SK-N-SH (cell line): ENCODE measurements at regions not wholly inside any gene's neighbourhood (a gene's known extent, or its start where the extent isn't known, plus 50 kb on each side); places are given as distances from the start of the nearest gene placed in this dataset.

ENCODE experiments used
- CTCF ChIP-seq: fragments of 200-600 bp; sonication (generic); IDR thresholded peaks from 2 replicates; pipeline ENCODE4 v1.6.1; 2017; ENCODE audit warnings: antibody characterized with exemption, mild to moderate bottlenecking, moderate library complexity
- ELF1 ChIP-seq: IDR thresholded peaks from 2 replicates; pipeline ENCODE4 v1.4.0; 2012
- GABPA ChIP-seq: IDR thresholded peaks from 2 replicates; pipeline ENCODE4 v1.4.0; 2012; ENCODE audit warnings: low read depth, mild to moderate bottlenecking
- PBX3 ChIP-seq: IDR thresholded peaks from 2 replicates; pipeline ENCODE4; 2012
- POLR2AphosphoS5 ChIP-seq: IDR thresholded peaks from 2 replicates; pipeline ENCODE4 v1.6.1; 2012; ENCODE audit warnings: low read depth, low read length
- RAD21 ChIP-seq: IDR thresholded peaks from 2 replicates; pipeline ENCODE4 v1.6.1; 2012; ENCODE audit warnings: mild to moderate bottlenecking, low read length
- REST ChIP-seq: IDR thresholded peaks from 2 replicates; pipeline ENCODE4 v1.6.1; 2012; ENCODE audit warnings: mild to moderate bottlenecking, low read depth, low read length, moderate library complexity
- RFX5 ChIP-seq: IDR thresholded peaks from 2 replicates; pipeline ENCODE4 v1.6.1; 2012; ENCODE audit warnings: mild to moderate bottlenecking, improper control_type of control experiment, low read length
- SMC3 ChIP-seq: IDR thresholded peaks from 2 replicates; pipeline ENCODE4 v1.6.1; 2012; ENCODE audit warnings: low read depth, low read length, improper control_type of control experiment
- TAF1 ChIP-seq: IDR thresholded peaks from 2 replicates; pipeline ENCODE4 v1.6.1; 2012; ENCODE audit warnings: low read depth, mild to moderate bottlenecking, low read length, moderate library complexity, borderline replicate concordance
- USF1 ChIP-seq: IDR thresholded peaks from 2 replicates; pipeline ENCODE4 v1.4.0; 2012; ENCODE audit warnings: low read depth, borderline replicate concordance

- no peak for TF ChIP-seq GABPA
- TF ChIP-seq CTCF = no peak
- TF ChIP-seq RAD21 = no peak
- no peak for TF ChIP-seq POLR2AphosphoS5
- no peak for TF ChIP-seq PBX3
- no peak for TF ChIP-seq SMC3
- no peak for TF ChIP-seq TAF1
- no peak for TF ChIP-seq USF1
- no peak for TF ChIP-seq ELF1
- no peak for TF ChIP-seq REST
- no peak for TF ChIP-seq RFX5
Measured at GRCh38 chr1:82962658-82963057, 1036.3 kb downstream of the TTLL7 start.
